GM21367 (cell line): ENCODE measurements at regions not wholly inside any gene's neighbourhood (a gene's known extent, or its start where the extent isn't known, plus 50 kb on each side); places are given as distances from the start of the nearest gene placed in this dataset.

Experiments
- ATAC-seq: cut with Tn5 transposase; IDR thresholded peaks from one replicate; pipeline ENCODE4 v1.9.1; 2021; ENCODE audit not compliant: unreplicated experiment

- peak; percentile 96 for ATAC-seq
Measured at GRCh38 chr4:129532573-129532972, 436.6 kb downstream of the C4orf33 start.

- ATAC-seq, result no peak
Measured at GRCh38 chr4:129543299-129543698, 447.3 kb downstream of the C4orf33 start.

GRCh38 chr4:129545599-129546278 lies 449.8 kb downstream of the C4orf33 start:
- no peak for ATAC-seq

- no peak for ATAC-seq
Measured at GRCh38 chr4:129546531-129546930, 450.6 kb downstream of the C4orf33 start.

- no peak for ATAC-seq
Measured at GRCh38 chr4:129550281-129550785, 454.4 kb downstream of the C4orf33 start.

GRCh38 chr4:129561280-129561679 lies 465.3 kb downstream of the C4orf33 start:
- no peak for ATAC-seq

- no peak for ATAC-seq
Measured at GRCh38 chr4:129561886-129562671, 466.1 kb downstream of the C4orf33 start.

GRCh38 chr4:129565214-129565613 lies 469.3 kb downstream of the C4orf33 start:
- no peak for ATAC-seq

GRCh38 chr4:129570326-129570725 lies 474.4 kb downstream of the C4orf33 start:
- ATAC-seq, result no peak

- no peak for ATAC-seq
Measured at GRCh38 chr4:129578336-129578735, 482.4 kb downstream of the C4orf33 start.

GRCh38 chr4:129581305-129581704 lies 485.4 kb downstream of the C4orf33 start:
- ATAC-seq, result no peak

- ATAC-seq, result no peak
Measured at GRCh38 chr4:129583868-129584267, 487.9 kb downstream of the C4orf33 start.

GRCh38 chr4:129598582-129598981 lies 502.6 kb downstream of the C4orf33 start:
- no peak for ATAC-seq

GRCh38 chr4:129600898-129601297 lies 504.9 kb downstream of the C4orf33 start:
- no peak for ATAC-seq

- ATAC-seq, result no peak
Measured at GRCh38 chr4:129602447-129602846, 506.5 kb downstream of the C4orf33 start.

- ATAC-seq, result no peak
Measured at GRCh38 chr4:129603241-129603931, 507.4 kb downstream of the C4orf33 start.

- ATAC-seq, result no peak
Measured at GRCh38 chr4:129604632-129605255, 508.8 kb downstream of the C4orf33 start.

GRCh38 chr4:129614611-129615010 lies 518.7 kb downstream of the C4orf33 start:
- ATAC-seq, result no peak

- ATAC-seq, result no peak
Measured at GRCh38 chr4:129622566-129622965, 526.6 kb downstream of the C4orf33 start.

GRCh38 chr4:129623233-129623875 lies 527.4 kb downstream of the C4orf33 start:
- ATAC-seq, result no peak

GRCh38 chr4:129641179-129641578 lies 545.2 kb downstream of the C4orf33 start:
- peak; percentile 63 for ATAC-seq
